CD4-positive, alpha-beta T cell treated with Interleukin-6 at 100 ng/mL for 8 hours (primary cell): ENCODE measurements at regions not wholly inside any gene's neighbourhood (a gene's known extent, or its start where the extent isn't known, plus 50 kb on each side); places are given as distances from the start of the nearest gene placed in this dataset.

Experiments used
- DNase-seq: peaks from one replicate; pipeline ENCODE4 v3.0.0-alpha.2; 2020; ENCODE audit warnings: mixed read lengths, low spot score

- DNase-seq: no peak
Measured at GRCh38 chr19:33900817-33901216, 104.1 kb downstream of the KCTD15 start.

- no peak for DNase-seq
Measured at GRCh38 chr19:33902395-33902794, 105.7 kb downstream of the KCTD15 start.

DNA sequence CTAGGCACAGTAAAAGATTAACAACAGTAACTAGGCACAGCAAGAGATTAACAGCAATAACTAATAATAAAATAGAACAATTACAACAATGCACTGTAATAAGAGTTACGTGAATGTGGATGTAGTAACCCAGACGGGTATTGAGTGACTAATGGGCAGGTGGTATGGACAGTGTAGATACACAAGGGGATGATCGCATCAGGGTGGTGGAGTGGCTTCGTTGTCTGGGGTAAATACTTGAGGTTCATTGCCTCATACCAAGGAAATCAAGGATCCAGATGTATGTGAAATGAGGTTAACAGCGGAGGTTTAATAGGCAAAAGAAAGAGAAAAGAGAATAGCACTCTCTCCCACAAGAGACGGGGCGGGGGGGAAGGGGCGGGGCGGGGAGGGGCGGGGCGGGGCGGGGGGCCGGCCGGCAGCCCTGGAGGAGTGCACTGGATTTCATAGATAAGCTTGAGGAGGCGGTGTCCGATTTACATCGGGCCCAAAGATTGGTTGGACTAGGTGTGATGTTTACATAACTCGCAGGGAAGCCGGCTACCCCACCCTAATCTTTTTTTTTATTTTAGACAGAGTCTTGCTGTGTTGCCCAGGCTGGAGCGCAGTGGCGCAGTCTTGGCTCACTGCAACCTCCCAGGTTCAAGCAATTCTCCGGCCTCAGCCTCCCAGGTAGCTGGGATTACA lies 106.3 kb downstream of the KCTD15 start:
- DNase-seq: no peak

DNA sequence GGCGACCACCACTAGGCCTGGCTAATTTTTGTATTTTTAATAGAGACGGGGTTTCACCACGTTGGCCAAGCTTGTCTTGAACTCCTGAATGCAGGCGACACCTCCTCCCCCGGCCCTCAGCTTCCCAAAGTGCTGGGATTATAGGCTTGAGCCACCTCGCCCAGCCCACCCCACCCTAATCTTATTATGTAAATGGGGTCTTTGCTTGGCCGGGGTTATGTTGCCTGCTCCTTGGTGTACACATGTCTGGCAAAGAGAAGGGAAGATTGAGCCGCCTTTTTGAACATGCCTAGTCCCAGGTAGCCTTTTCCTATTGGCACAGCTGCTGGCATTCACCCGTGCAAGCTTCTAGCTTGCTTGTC lies 106.8 kb downstream of the KCTD15 start:
- DNase-seq: no peak

- DNase-seq: no peak
Measured at GRCh38 chr19:33904681-33905080, 108.0 kb downstream of the KCTD15 start.

GRCh38 chr19:33905473-33905936 lies 108.8 kb downstream of the KCTD15 start:
- no peak for DNase-seq

- no peak for DNase-seq
Measured at GRCh38 chr19:33905937-33906577, 109.4 kb downstream of the KCTD15 start.

- no peak for DNase-seq
Measured at GRCh38 chr19:33906578-33907335, 110.1 kb downstream of the KCTD15 start.

- no peak for DNase-seq
Measured at GRCh38 chr19:33910922-33911321, 114.3 kb downstream of the KCTD15 start.

- DNase-seq: no peak
Measured at GRCh38 chr19:33914599-33914998, 117.9 kb downstream of the KCTD15 start.

- DNase-seq: no peak
Measured at GRCh38 chr19:33916792-33917191, 120.1 kb downstream of the KCTD15 start.

DNA sequence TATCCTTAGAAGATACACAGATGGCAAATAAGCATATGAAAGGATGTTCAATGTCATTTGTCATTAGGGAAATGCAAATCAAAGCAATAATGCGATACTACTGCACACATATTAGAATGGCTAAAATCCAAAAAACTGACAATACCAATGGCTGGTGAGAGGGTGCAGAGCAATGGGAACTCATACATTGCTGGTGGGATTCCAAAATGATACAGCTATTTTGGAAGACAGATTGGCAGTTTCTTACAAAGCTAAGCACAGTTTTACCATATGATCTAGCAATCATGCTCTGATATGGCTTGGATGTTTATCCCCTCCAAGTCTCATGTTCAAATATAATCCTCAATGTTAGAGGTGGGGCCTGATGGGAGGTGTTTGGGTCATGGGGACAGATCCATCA lies 122.6 kb downstream of the KCTD15 start:
- DNase-seq: no peak

- DNase-seq: no peak
Measured at GRCh38 chr19:33921165-33921564, 124.5 kb downstream of the KCTD15 start.

DNA sequence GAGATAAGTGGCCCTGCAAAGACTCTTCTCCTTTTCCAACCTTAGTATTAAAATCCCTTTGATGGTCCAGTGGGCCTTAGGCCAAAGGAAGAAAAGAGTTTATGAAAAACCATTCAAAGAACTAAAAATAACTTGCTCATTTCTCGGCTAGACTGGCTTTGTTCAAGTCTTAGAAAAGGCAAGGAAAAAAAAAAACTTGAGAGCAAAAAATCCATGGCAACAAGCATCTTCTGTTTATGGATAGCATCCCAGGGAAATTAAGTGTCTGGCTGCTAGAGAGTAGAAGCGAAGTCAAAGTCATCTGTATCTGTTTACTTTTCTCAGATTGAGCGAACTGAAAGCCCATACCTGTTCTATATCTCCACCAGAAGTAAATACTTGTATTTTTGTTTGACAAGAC lies 129.6 kb downstream of the KCTD15 start:
- no peak for DNase-seq

GRCh38 chr19:33927789-33928457 lies 131.3 kb downstream of the KCTD15 start:
- DNase-seq: no peak

DNA sequence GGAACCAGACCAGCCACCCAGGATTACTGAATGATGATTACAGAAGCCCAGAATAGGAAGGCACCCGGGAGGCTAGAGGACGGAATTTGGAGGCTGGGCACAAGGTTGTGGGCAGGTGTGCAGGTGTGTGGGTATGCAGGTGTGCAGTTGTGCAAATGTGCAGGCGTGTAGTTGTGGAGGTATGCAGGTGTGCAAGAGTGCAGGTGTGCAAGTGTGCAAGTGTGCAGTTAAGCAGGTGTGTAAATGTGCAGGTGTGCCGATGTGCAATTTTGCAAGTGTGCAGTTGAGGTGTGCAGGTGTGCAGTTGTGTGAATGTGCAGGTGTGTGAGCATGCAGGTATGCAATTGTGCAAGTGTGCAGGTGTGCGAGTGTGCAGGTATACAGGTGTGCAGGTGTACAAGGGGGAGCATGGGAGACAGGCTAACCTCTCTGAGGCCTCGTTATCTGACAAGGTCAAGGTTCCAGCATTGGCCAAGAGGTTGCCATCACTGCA lies 131.8 kb downstream of the KCTD15 start:
- DNase-seq: no peak

DNA sequence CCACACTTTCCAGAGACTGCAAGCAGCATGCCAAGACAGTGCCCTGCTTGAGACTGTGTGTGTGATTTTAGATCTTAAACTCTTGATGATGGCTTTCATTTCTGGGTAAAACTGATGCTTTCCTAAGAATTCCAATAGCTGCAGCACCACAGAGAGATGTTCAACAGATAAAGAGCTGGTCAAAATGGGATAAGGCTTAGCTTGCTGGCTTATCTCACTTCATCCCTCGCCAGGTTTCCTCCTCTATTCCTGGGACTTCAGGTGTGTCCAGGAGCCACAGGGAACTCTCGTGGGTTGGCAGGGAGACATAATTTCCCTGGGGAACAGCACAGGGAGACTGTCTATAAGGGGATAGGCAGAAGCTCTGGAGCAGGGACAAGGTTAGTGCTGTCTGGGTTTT lies 137.3 kb downstream of the KCTD15 start:
- DNase-seq: no peak

DNA sequence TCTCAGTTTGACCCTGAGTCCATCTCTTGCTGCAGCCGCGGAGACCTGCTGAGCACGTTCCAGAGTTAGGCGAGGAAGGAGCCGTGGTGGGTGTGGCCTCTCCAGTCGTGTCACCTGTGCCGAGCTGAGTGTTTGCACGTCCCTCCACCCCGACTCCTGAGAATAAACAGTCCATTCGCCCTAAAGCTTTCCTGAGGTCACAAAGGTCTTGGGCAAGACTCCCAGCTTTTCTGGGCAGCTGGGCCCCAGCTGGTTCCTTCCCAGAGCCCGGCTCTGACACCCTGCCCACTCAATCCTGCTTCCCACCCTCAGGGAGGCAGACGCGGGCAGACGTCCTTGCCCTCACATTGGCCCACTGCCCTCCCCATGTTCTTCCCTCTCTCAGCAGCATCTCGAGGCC lies 142.2 kb downstream of the KCTD15 start:
- DNase-seq: no peak

DNA sequence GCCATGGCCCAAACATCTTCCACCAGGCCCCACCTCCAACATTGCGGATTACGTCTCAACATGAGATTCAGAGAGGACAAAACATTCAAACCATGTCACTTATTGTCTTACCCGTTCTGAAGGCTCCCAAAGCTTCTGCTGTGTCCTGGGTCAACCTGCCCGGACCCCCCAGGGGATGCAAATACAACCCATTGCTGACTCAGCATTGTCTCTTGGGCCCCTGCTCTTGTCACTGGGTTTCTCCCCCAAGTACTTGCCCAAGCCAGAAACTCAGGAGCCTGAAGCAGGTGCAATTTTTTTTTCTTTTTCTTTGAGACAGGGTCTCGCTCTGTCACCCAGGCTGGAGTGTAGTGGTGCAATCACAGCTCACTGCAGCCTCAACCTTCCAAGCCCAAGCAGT lies 144.5 kb downstream of the KCTD15 start:
- no peak for DNase-seq

DNA sequence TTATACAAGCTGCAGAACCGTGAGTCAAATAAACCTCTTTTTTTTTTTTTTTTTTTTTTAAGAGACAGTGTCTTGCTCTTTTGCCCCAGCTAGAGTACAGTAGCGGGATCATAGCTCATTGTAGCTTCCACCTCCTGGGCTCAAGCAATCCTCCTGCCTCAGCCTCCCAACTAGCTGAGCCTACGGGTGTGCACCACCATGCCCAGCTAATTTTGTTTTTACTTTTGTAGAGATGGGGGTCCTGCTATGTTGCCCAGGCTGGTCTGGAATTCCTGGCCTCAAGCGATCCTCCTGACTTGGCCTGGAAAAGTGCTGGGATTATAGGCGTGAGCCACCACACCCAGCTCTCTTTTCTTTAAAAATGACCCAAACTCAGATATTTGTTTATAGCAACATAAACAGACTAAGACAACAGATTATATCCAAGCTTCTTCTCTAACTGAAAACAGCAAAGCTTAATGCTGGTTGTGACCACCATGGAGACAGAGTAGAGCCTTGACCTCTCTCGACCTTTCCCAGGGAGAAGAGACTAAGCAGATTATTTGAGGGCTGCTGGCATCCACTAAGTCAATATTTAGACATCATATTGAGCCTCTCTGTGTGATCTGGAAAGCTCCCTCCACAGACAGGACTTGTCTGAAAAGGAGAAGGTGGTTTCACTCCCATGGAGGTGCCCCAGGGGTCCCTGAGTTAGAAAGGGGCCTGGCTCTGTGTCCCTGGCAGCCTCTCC lies 150.0 kb downstream of the KCTD15 start:
- DNase-seq: no peak

DNA sequence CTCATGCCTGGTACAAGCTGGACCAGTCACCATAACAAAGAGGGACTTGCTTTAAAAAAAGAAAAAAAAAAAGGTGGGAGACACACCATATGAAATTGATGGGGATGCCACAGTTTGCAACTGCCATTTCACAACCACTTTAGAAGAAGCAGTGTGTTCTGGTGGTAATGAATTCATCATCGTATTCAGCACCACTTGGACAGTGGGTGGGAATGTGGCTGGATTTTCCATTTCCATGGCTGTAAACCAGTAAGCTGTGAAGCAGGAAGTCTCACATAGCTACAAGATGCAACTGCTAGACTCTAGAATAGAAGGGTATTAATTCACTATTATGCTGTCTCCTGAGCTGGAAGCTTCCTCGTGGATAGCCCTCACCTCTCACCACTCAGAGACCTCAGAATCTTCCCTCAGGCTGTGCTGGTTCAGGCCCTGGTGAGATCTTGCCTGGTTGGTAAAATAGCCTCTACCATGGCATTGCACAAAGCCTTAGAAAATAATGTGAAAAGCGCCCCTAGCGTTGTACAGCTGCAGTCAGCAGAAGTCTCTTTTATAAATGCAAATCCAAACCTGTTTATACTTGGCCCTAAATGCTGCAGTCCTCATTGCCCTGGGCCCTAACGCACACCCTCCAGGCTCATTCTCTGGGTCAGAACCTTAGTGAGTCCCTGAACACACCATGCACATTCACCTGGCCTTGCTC lies 150.7 kb downstream of the KCTD15 start:
- no peak for DNase-seq
